ENCODE measurements at regions not wholly inside any gene's neighbourhood (a gene's known extent, or its start where the extent isn't known, plus 50 kb on each side); places are given as distances from the start of the nearest gene placed in this dataset.

GRCh38 chr11:45429719-45430118, 143.6 kb upstream of the SYT13 start:
- no peak for DNase-seq (ENCODE audit: low spot score, unreplicated experiment)
- no peak for TF ChIP-seq CTCF (IDR thresholded peaks at IDR 0.05; ENCODE audit: unreplicated experiment)

GRCh38 chr11:45428541-45429230, 142.5 kb upstream of the SYT13 start:
- Mint-ChIP-seq H3K9me3 (ENCODE audit: low read depth) (no peaks in the 10 kb centered on the region), H3K4me3 (ENCODE audit: low read depth) (no peak overlapping the region)
- TF ChIP-seq CTCF (IDR thresholded peaks at IDR 0.05; ENCODE audit: unreplicated experiment), result no peak

More at GRCh38 chr11:45429719-45430118, 143.6 kb upstream of the SYT13 start:
- no peaks in the 10 kb centered on the region for H3K4me1 Mint-ChIP-seq (ENCODE audit: low read depth)
- no peak overlapping the region for H3K4me3 Mint-ChIP-seq (ENCODE audit: low read depth)
- no peaks in the 10 kb centered on the region for H3K36me3 Mint-ChIP-seq (ENCODE audit: insufficient read depth)
- H3K9me3 Mint-ChIP-seq (ENCODE audit: low read depth), result no peaks in the 10 kb centered on the region
- no peak overlapping the region for H3K27ac Mint-ChIP-seq
- H3K27me3 Mint-ChIP-seq, result peaks cover 23% of the 10 kb centered on the region

GRCh38 chr11:45428116-45428515, 142.0 kb upstream of the SYT13 start:
- H3K27me3 Mint-ChIP-seq, result peaks cover 25% of the 10 kb centered on the region
- DNase-seq (ENCODE audit: low spot score, unreplicated experiment), result no peak
- TF ChIP-seq CTCF (IDR thresholded peaks at IDR 0.05; ENCODE audit: unreplicated experiment), result no peak
- H3K36me3 Mint-ChIP-seq (ENCODE audit: insufficient read depth), result no peaks in the 10 kb centered on the region
- no peak overlapping the region for H3K4me3 Mint-ChIP-seq (ENCODE audit: low read depth)
- no peaks in the 10 kb centered on the region for H3K4me1 Mint-ChIP-seq (ENCODE audit: low read depth)
- no peaks in the 10 kb centered on the region for H3K9me3 Mint-ChIP-seq (ENCODE audit: low read depth)
- no peak overlapping the region for H3K27ac Mint-ChIP-seq

More at GRCh38 chr11:45428541-45429230, 142.5 kb upstream of the SYT13 start:
- no peak for DNase-seq (ENCODE audit: low spot score, unreplicated experiment)
- Mint-ChIP-seq H3K27me3 (peaks cover 25% of the 10 kb centered on the region), H3K4me1 (ENCODE audit: low read depth) (no peaks in the 10 kb centered on the region), H3K27ac (no peak overlapping the region), H3K36me3 (ENCODE audit: insufficient read depth) (no peaks in the 10 kb centered on the region)

- H3K36me3 Mint-ChIP-seq (ENCODE audit: insufficient read depth), result no peaks in the 10 kb centered on the region
- peaks cover 1% of the 10 kb centered on the region for H3K4me1 Mint-ChIP-seq (ENCODE audit: low read depth)
- peak overlapping the region; percentile 64 for H3K27ac Mint-ChIP-seq
- no peaks in the 10 kb centered on the region for H3K9me3 Mint-ChIP-seq (ENCODE audit: low read depth)
- no peak overlapping the region for H3K4me3 Mint-ChIP-seq (ENCODE audit: low read depth)
- no peak for TF ChIP-seq CTCF (IDR thresholded peaks at IDR 0.05; ENCODE audit: unreplicated experiment)
- DNase-seq (ENCODE audit: low spot score, unreplicated experiment), result no peak
- peaks cover 31% of the 10 kb centered on the region for H3K27me3 Mint-ChIP-seq
Observed at GRCh38 chr11:45424411-45425180, 138.5 kb upstream of the SYT13 start.

- no peak overlapping the region for H3K27ac Mint-ChIP-seq
- H3K27me3 Mint-ChIP-seq, result peaks cover 27% of the 10 kb centered on the region
- H3K9me3 Mint-ChIP-seq (ENCODE audit: low read depth), result peaks cover 2% of the 10 kb centered on the region
- TF ChIP-seq CTCF (IDR thresholded peaks at IDR 0.05; ENCODE audit: unreplicated experiment), result no peak
- peaks cover 1% of the 10 kb centered on the region for H3K4me1 Mint-ChIP-seq (ENCODE audit: low read depth)
- no peak overlapping the region for H3K4me3 Mint-ChIP-seq (ENCODE audit: low read depth)
- DNase-seq (ENCODE audit: low spot score, unreplicated experiment), result no peak
- H3K36me3 Mint-ChIP-seq (ENCODE audit: insufficient read depth), result no peaks in the 10 kb centered on the region
Observed at GRCh38 chr11:45423475-45424120, 137.5 kb upstream of the SYT13 start.
